MM.1S (cell line): ENCODE measurements at regions not wholly inside any gene's neighbourhood (a gene's known extent, or its start where the extent isn't known, plus 50 kb on each side); places are given as distances from the start of the nearest gene placed in this dataset.

Experiments
- DNase-seq: peaks from one replicate; pipeline ENCODE4 v3.0.0-alpha.2; 2015
- H2AFZ ChIP-seq: fragments of 300-600 bp; sonication (generic); 2 replicates; pipeline ENCODE4 v1.6.0; 2016; ENCODE audit warnings: antibody characterized with exemption, low read length
- H3F3A ChIP-seq: fragments of 300-600 bp; sonication (generic); 2 replicates; pipeline ENCODE4 v1.6.1; 2016; ENCODE audit warnings: mild to moderate bottlenecking, antibody characterized with exemption, low read length, moderate library complexity, mixed read lengths; ENCODE audit not compliant: insufficient read depth
- H3K27ac ChIP-seq: fragments of 300-600 bp; sonication (generic); 2 replicates; pipeline ENCODE4 v1.5.1; 2016; ENCODE audit warnings: mild to moderate bottlenecking, low read length
- H3K27me3 ChIP-seq: fragments of 300-600 bp; sonication (generic); replicated peaks from 2 replicates; pipeline ENCODE4 v1.6.0; 2016; ENCODE audit warnings: low read length; ENCODE audit not compliant: insufficient read depth
- H3K36me3 ChIP-seq: fragments of 300-600 bp; sonication (generic); replicated peaks from 2 replicates; pipeline ENCODE4 v1.6.1; 2016; ENCODE audit warnings: mild to moderate bottlenecking, low read length, mixed read lengths; ENCODE audit not compliant: insufficient read depth
- H3K4me1 ChIP-seq: fragments of 300-600 bp; sonication (generic); 2 replicates; pipeline ENCODE4 v1.6.1; 2016; ENCODE audit warnings: low read length, mixed read lengths
- H3K4me2 ChIP-seq: fragments of 300-600 bp; sonication (generic); 2 replicates; pipeline ENCODE4 v1.6.0; 2016; ENCODE audit warnings: low read depth, low read length
- H3K4me3 ChIP-seq: fragments of 300-600 bp; sonication (generic); 2 replicates; pipeline ENCODE4 v1.5.1; 2016; ENCODE audit warnings: low read length, mixed read lengths
- H3K79me2 ChIP-seq: fragments of 300-600 bp; sonication (generic); 2 replicates; pipeline ENCODE4 v1.6.1; 2016; ENCODE audit warnings: mixed run types, low read length, mixed read lengths
- H3K9ac ChIP-seq: fragments of 300-600 bp; sonication (generic); 2 replicates; pipeline ENCODE4 v1.6.1; 2016; ENCODE audit warnings: low read length, mixed read lengths
- H3K9me2 ChIP-seq: fragments of 300-600 bp; sonication (generic); replicated peaks from 2 replicates; pipeline ENCODE4 v1.6.1; 2016; ENCODE audit warnings: mild to moderate bottlenecking, low read length, mixed read lengths; ENCODE audit not compliant: insufficient read depth
- H3K9me3 ChIP-seq: fragments of 300-600 bp; sonication (generic); replicated peaks from 2 replicates; pipeline ENCODE4 v1.6.1; 2016; ENCODE audit warnings: mild to moderate bottlenecking, low read length, mixed read lengths; ENCODE audit not compliant: insufficient read depth
- H4K20me1 ChIP-seq: fragments of 300-600 bp; sonication (generic); 2 replicates; pipeline ENCODE4 v1.6.1; 2016; ENCODE audit warnings: mild to moderate bottlenecking, low read length, moderate library complexity, mixed read lengths; ENCODE audit not compliant: insufficient read depth
- EZH2 ChIP-seq: fragments of 300-600 bp; sonication (generic); optimal IDR thresholded peaks from 2 replicates; pipeline ENCODE3; 2017; ENCODE audit warnings: low read depth, mild to moderate bottlenecking, antibody characterized with exemption, low read length, mixed read lengths
- EZH2phosphoT487 ChIP-seq: fragments of 300-600 bp; sonication (generic); IDR thresholded peaks from 2 replicates; pipeline ENCODE4 v1.6.1; 2018; ENCODE audit warnings: antibody characterized with exemption, low read length
- TF ChIP-seq, protein P1 (sequence below): fragments of 300-600 bp; sonication (generic); IDR thresholded peaks from 2 replicates; pipeline ENCODE4 v1.5.1; 2016; ENCODE audit warnings: antibody characterized with exemption, low read length, mixed read lengths

DNA sequence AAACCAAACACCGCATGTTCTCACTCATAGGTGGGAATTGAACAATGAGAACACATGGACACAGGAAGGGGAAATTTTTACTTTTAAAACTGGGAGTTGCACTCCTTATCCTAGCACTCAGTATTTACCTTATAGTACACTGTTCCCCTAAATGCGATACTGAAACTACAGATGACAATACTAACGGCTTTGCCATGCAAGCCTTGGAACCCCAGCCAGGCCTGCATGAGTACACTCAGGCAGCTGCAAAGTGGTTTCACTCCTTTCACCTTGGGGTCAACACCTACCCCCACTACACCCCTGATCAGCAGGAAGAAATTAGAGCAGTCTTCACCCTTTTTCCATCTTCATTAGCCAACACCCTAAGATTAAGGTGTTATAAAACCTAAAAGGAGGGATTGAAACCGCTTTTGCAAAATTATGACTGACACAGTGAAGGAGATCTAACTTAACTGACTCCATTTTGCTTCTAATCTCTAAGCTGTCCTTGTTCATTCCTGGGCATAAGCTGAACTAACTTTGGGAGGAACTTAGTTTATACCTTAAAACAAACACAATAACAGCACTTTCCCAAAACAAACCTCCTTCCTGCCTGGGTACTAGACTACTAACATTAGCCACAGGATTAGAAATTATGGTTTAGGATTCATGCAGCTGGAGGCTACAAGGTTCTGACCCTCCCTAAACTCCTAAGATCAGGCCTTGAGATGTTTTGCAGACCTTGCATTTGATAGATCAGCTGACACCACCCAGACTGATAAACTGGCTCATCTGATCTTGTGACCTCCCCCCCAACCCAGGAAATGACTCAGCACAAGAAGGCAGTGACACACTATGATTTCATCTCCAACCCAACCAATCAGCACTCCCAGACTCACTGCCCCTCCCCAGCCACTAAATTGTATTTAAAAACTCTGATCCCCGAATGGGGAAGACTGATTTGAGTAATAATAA lies 452.1 kb upstream of the PPP2R3A start:
- Histone ChIP-seq H3K79me2 (no peaks in the 10 kb centered on the region), H3F3A (no peaks in the 10 kb centered on the region), H2AFZ (peak overlapping the region; percentile 30), H3K36me3 (no peaks in the 10 kb centered on the region), H3K4me3 (no peak overlapping the region), H3K9me3 (no peaks in the 10 kb centered on the region), H3K9ac (no peak overlapping the region), H3K27ac (no peak overlapping the region), H3K4me2 (no peak overlapping the region), H3K27me3 (no peaks in the 10 kb centered on the region), H3K4me1 (peaks cover 5% of the 10 kb centered on the region; the same call in 1 of the 2 replicates), H3K9me2 (no peaks in the 10 kb centered on the region), H4K20me1 (no peaks in the 10 kb centered on the region)
- peak; percentile 28 for DNase-seq
- TF ChIP-seq EZH2phosphoT487 = no peak
- TF ChIP-seq, protein P1, sequence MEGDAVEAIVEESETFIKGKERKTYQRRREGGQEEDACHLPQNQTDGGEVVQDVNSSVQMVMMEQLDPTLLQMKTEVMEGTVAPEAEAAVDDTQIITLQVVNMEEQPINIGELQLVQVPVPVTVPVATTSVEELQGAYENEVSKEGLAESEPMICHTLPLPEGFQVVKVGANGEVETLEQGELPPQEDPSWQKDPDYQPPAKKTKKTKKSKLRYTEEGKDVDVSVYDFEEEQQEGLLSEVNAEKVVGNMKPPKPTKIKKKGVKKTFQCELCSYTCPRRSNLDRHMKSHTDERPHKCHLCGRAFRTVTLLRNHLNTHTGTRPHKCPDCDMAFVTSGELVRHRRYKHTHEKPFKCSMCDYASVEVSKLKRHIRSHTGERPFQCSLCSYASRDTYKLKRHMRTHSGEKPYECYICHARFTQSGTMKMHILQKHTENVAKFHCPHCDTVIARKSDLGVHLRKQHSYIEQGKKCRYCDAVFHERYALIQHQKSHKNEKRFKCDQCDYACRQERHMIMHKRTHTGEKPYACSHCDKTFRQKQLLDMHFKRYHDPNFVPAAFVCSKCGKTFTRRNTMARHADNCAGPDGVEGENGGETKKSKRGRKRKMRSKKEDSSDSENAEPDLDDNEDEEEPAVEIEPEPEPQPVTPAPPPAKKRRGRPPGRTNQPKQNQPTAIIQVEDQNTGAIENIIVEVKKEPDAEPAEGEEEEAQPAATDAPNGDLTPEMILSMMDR = no peak
- no peak for TF ChIP-seq EZH2

DNA sequence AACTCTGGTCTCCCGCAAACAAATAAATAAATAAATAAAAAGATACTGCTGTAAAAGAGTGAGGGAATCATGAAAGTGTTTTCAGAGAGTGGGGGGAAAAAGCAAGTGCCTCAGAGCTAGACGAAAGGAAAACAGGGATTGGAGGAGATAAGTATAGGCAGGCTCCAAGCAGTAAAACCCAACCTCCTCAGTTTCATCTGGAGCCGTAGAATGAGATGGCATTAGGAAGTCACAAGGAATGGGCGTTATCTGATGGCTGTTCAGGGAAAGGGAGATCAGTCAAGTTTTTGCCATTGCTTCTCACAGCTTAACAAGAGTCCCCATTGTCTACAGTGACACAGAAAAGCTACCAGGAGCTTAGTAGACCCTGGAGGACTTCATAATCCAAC lies 451.5 kb upstream of the PPP2R3A start:
- Histone ChIP-seq H3K9me2 (no peaks in the 10 kb centered on the region), H2AFZ (peak overlapping the region; percentile 30; the same call in 1 of the 2 replicates), H3F3A (no peaks in the 10 kb centered on the region), H3K27ac (no peak overlapping the region), H3K9me3 (no peaks in the 10 kb centered on the region), H3K4me2 (no peak overlapping the region), H3K4me3 (no peak overlapping the region), H3K9ac (no peak overlapping the region), H4K20me1 (no peaks in the 10 kb centered on the region), H3K4me1 (peaks cover 5% of the 10 kb centered on the region; the same call in 1 of the 2 replicates), H3K79me2 (no peaks in the 10 kb centered on the region), H3K27me3 (no peaks in the 10 kb centered on the region), H3K36me3 (no peaks in the 10 kb centered on the region)
- no peak for DNase-seq
- TF ChIP-seq EZH2phosphoT487 = no peak
- no peak for TF ChIP-seq EZH2
- TF ChIP-seq, protein P1 = no peak

GRCh38 chr3:135516143-135516542 lies 449.4 kb upstream of the PPP2R3A start:
- no peaks in the 10 kb centered on the region for H3K9me2 ChIP-seq
- no peak for DNase-seq
- H3K79me2 ChIP-seq = no peaks in the 10 kb centered on the region
- no peaks in the 10 kb centered on the region for H3K27me3 ChIP-seq
- no peaks in the 10 kb centered on the region for H3K36me3 ChIP-seq
- no peaks in the 10 kb centered on the region for H3K9me3 ChIP-seq
- no peak overlapping the region for H3K9ac ChIP-seq
- no peak overlapping the region for H3K27ac ChIP-seq
- TF ChIP-seq, protein P1 = no peak
- TF ChIP-seq EZH2phosphoT487 = no peak
- no peak for TF ChIP-seq EZH2
- no peaks in the 10 kb centered on the region for H4K20me1 ChIP-seq
- H3K4me1 ChIP-seq = peaks cover 5% of the 10 kb centered on the region; the same call in 1 of the 2 replicates
- H3K4me3 ChIP-seq = no peak overlapping the region
- H2AFZ ChIP-seq = no peak overlapping the region
- no peak overlapping the region for H3K4me2 ChIP-seq
- no peaks in the 10 kb centered on the region for H3F3A ChIP-seq
